Esophagus squamous epithelium (tissue), 5 donors: ENCODE measurements at regions not wholly inside any gene's neighbourhood (a gene's known extent, or its start where the extent isn't known, plus 50 kb on each side); places are given as distances from the start of the nearest gene placed in this dataset.

Experiments
- DNase-seq: peaks from one replicate; lab custom pipeline; 2025; lab: John Stamatoyannopoulos, UW
- H3K27ac ChIP-seq, 4 donors: fragments of 200-600 bp; sonication (generic); one replicate each; pipeline ENCODE4 v1.5.1; 2016 to 2019; ENCODE audit warnings: mild to moderate bottlenecking in 1 of 4
- H3K27me3 ChIP-seq, 4 donors: fragments of 200-600 bp; sonication (generic); 1 replicate in 3 of 4; 2 replicates in 1 of 4; pipeline versions ENCODE4 v1.5.1 to v1.6.0; 2017 to 2021; ENCODE audit warnings: antibody characterized with exemption in 1 of 4
- H3K36me3 ChIP-seq, 3 donors: fragments of 200-600 bp; sonication (generic); one replicate each; pipeline ENCODE4 v1.5.1; 2016 to 2019
- H3K4me1 ChIP-seq, 3 donors: fragments of 200-600 bp; sonication (generic); one replicate each; pipeline ENCODE4 v1.5.1; 2017 to 2019
- H3K4me3 ChIP-seq, 4 donors: fragments of 200-600 bp; sonication (generic); 1 replicate in 3 of 4; 2 replicates in 1 of 4; pipeline ENCODE4 v1.5.1; 2016 to 2019; ENCODE audit warnings: mild to moderate bottlenecking in 2 of 4, moderate library complexity in 1 of 4
- H3K9me3 ChIP-seq, 3 donors: fragments of 200-600 bp; sonication (generic); one replicate each; pipeline ENCODE4 v1.5.1; 2016 to 2019
- CTCF ChIP-seq, 6 experiments: fragments of 450-650 bp in 4 of 6; fragments of 200-600 bp in 2 of 6; sonication (generic) in 2 of 6; IDR thresholded peaks; one replicate each; pipeline ENCODE4 v1.5.1; 2016 to 2019; ENCODE audit warnings: antibody characterized with exemption in 6 of 6, mild to moderate bottlenecking in 4 of 6, moderate library complexity in 4 of 6
- POLR2A ChIP-seq, 4 donors: fragments of 450-650 bp; IDR thresholded peaks; one replicate each; pipeline ENCODE4 v1.6.1; 2017; ENCODE audit warnings: antibody characterized with exemption in 4 of 4, mild to moderate bottlenecking in 4 of 4, moderate library complexity in 3 of 4
- WGBS, 2 donors: methylation state at CpG; one replicate each; pipeline ENCODE4 v1.1.5; 2018; 5-methylcytosine and 5-hydroxymethylcytosine counted together
- intact Hi-C: fragments of 100-400 bp; cut with DNase I; formaldehyde crosslinking; loops from one replicate; pipeline ENCODE4 v1.15.0; 2022
- donor health status: DM: yes; HTN: yes; CAD: no.

GRCh38 chr12:91608542-91608941 is 425.9 kb upstream of the DCN start:
- no peaks in the 10 kb centered on the region for H3K9me3 ChIP-seq
- H3K27ac ChIP-seq = no peak overlapping the region
- TF ChIP-seq POLR2A (IDR thresholded peaks at IDR 0.05) (no peak), CTCF (IDR thresholded peaks at IDR 0.05) (no peak)
- H3K27me3 ChIP-seq = no peaks in the 10 kb centered on the region
- H3K36me3 ChIP-seq = no peaks in the 10 kb centered on the region
- no peak overlapping the region for H3K4me3 ChIP-seq
- intact Hi-C loops = no loop called here
- H3K4me1 ChIP-seq = no peaks in the 10 kb centered on the region
- DNase-seq = no peak

DNA sequence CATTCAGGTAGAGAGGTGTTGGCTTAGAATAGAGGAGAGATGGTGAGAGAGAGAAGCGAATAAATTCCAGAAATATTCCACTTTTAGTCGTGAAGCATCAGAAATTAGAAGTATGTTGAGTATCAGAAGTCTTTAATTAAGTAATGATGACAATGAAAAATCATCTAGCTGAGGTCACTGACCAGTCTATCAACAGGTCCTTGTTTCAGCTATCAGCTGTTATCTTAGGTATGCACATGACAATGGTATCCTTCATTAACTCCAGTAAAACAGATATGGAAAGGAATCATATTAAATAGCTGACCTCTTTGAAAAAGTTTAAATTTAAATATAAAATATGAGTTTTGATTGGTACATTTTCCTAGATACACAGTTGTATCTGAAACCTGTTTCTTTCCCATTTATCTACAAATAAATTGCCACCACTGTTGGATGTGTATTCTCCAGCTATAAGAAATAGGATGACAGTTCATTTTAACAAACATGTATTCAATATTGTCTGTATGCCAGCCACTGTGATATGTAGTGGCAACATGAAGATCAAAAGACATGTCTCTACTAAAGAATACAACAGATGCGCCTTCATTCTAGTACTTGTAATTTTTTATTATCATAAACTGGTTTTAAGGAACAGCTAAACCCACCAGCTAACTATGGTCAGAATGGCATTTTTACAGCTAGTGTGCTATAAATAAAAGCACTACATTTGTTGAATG is 424.2 kb upstream of the DCN start:
- no peaks in the 10 kb centered on the region for H3K4me1 ChIP-seq
- no peaks in the 10 kb centered on the region for H3K27me3 ChIP-seq
- no peaks in the 10 kb centered on the region for H3K9me3 ChIP-seq
- H3K36me3 ChIP-seq = no peaks in the 10 kb centered on the region
- TF ChIP-seq CTCF (IDR thresholded peaks at IDR 0.05) = no peak
- no peak for TF ChIP-seq POLR2A (IDR thresholded peaks at IDR 0.05)
- H3K4me3 ChIP-seq = no peak overlapping the region
- H3K27ac ChIP-seq = no peak overlapping the region
- DNase-seq = no peak
- WGBS, 2 donors = 70 to 74% methylated on average over 3 of the region's 3 CpGs
- intact Hi-C loops = no loop called here

- Histone ChIP-seq H3K4me1 (no peaks in the 10 kb centered on the region), H3K27me3 (no peaks in the 10 kb centered on the region), H3K36me3 (no peaks in the 10 kb centered on the region), H3K4me3 (no peak overlapping the region), H3K27ac (no peak overlapping the region), H3K9me3 (no peaks in the 10 kb centered on the region)
- no peak for DNase-seq
- TF ChIP-seq CTCF (IDR thresholded peaks at IDR 0.05) = no peak
- no peak for TF ChIP-seq POLR2A (IDR thresholded peaks at IDR 0.05)
- intact Hi-C loops = no loop called here
- 72 to 73% methylated on average over 6 of the region's 6 CpGs for WGBS, 2 donors
Measured at GRCh38 chr12:91604897-91605296, 422.3 kb upstream of the DCN start.

DNA sequence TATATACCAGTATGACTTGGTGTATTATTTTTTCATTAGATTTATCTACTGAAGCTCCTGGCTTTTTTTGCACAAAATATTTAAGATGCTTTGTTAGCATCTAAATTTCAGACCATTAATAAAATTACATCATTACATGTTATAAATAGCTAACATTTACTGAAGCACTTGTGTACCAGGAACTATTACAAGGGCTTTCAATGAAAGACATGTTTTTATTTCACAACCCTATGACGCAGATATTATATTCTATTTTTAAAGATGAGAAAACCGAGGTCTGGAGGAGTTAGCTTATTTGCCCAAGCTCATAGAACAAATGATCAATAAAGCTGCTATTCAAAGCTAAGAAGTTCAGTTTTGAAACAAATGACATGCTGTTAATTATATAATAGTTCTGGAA is 420.4 kb upstream of the DCN start:
- WGBS, 2 donors = 53 to 58% methylated on average over 2 of the region's 2 CpGs
- TF ChIP-seq CTCF (IDR thresholded peaks at IDR 0.05) = no peak
- TF ChIP-seq POLR2A (IDR thresholded peaks at IDR 0.05) = no peak
- H3K27ac ChIP-seq = no peak overlapping the region

DNA sequence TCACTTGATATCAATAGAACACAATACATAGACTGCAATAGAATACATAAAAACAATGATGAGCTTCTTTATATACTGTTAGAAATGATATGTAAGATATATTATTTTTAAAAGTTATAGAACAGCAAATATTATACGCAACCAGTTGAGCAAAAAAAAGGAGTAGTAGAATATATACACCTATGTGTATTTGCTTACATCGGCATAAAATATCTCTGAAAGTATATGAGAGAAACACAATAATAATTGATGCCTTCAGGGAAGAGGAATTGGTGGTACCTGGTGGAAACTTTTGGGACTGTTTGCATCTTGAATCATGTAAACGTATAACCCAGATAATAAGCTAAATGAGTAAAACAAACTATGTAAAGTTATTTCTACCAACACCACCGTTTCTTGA is 418.4 kb upstream of the DCN start:
- no peaks in the 10 kb centered on the region for H3K27me3 ChIP-seq
- WGBS, 2 donors = 78 to 79% methylated on average over 4 of the region's 4 CpGs
- DNase-seq = no peak
- H3K36me3 ChIP-seq = no peaks in the 10 kb centered on the region
- intact Hi-C loops = no loop called here
- H3K4me1 ChIP-seq = no peaks in the 10 kb centered on the region
- TF ChIP-seq CTCF (IDR thresholded peaks at IDR 0.05) = no peak
- no peak for TF ChIP-seq POLR2A (IDR thresholded peaks at IDR 0.05)
- no peak overlapping the region for H3K27ac ChIP-seq
- H3K4me3 ChIP-seq = no peak overlapping the region
- H3K9me3 ChIP-seq = no peaks in the 10 kb centered on the region

More for the DNA sequence above, 420.4 kb upstream of the DCN start:
- Histone ChIP-seq H3K36me3 (no peaks in the 10 kb centered on the region), H3K4me1 (no peaks in the 10 kb centered on the region), H3K27me3 (no peaks in the 10 kb centered on the region), H3K4me3 (no peak overlapping the region), H3K9me3 (no peaks in the 10 kb centered on the region)
- no peak for DNase-seq
- intact Hi-C loops = no loop called here
